Kidney (tissue), 13 donors: ENCODE measurements at regions not wholly inside any gene's neighbourhood (a gene's known extent, or its start where the extent isn't known, plus 50 kb on each side); places are given as distances from the start of the nearest gene placed in this dataset.
"Not testable (repeated sequence)": the region's sequence is repeated elsewhere in the genome, so short reads cannot be mapped to it uniquely, and the experiment has no call there.

Experiments used
- DNase-seq, 5 donors: peaks; one replicate each; pipeline ENCODE4 v3.0.0-alpha.2; 2013 to 2020
- FAIRE-seq: peaks from 2 replicates; lab custom pipeline; 2012; peaks lifted over from hg19 to GRCh38; lab: Jason Lieb, UNC
- H3K27ac ChIP-seq, 2 donors: one replicate each; pipeline ENCODE4 v1.7.0; 2013; ENCODE audit warnings: low read depth in 2 of 2, low read length in 2 of 2, inconsistent platforms in 1 of 2
- H3K27me3 ChIP-seq: one replicate; pipeline ENCODE4 v1.7.1; 2013; ENCODE audit warnings: low read length, inconsistent platforms; ENCODE audit not compliant: control insufficient read depth, insufficient read depth
- H3K36me3 ChIP-seq, 3 donors: one replicate each; pipeline versions ENCODE4 v1.7.0 to v1.7.1; 2013; ENCODE audit warnings: low read length in 3 of 3, control low read depth in 1 of 3, inconsistent platforms in 1 of 3; ENCODE audit not compliant: insufficient read depth in 3 of 3, control insufficient read depth in 2 of 3
- H3K4me1 ChIP-seq, 3 donors: one replicate each; pipeline versions ENCODE4 v1.7.0 to v1.7.1; 2013; ENCODE audit warnings: low read length in 3 of 3, inconsistent platforms in 1 of 3, low read depth in 1 of 3; ENCODE audit not compliant: control insufficient read depth in 2 of 3, insufficient read depth in 2 of 3
- H3K4me3 ChIP-seq, 3 donors: one replicate each; pipeline versions ENCODE4 v1.7.0 to v1.8.1; 2013; ENCODE audit warnings: low read length in 3 of 3, control low read depth in 1 of 3, inconsistent platforms in 1 of 3
- H3K9ac ChIP-seq, 3 donors: one replicate each; pipeline versions ENCODE4 v1.7.0 to v1.7.1; 2013; ENCODE audit warnings: low read length in 3 of 3, control low read depth in 1 of 3, inconsistent platforms in 1 of 3
- H3K9me3 ChIP-seq, 3 donors: one replicate each; pipeline versions ENCODE4 v1.7.0 to v1.7.1; 2013; ENCODE audit warnings: low read length in 3 of 3, control low read depth in 1 of 3, inconsistent platforms in 1 of 3; ENCODE audit not compliant: control insufficient read depth in 2 of 3, insufficient read depth in 1 of 3
- CTCF ChIP-seq: IDR thresholded peaks from 3 replicates; pipeline ENCODE4 v1.5.1; 2012; ENCODE audit warnings: mild to moderate bottlenecking, moderate library complexity, borderline replicate concordance; ENCODE audit not compliant: insufficient read depth; ENCODE audit errors: extremely low read depth
- intact Hi-C: fragments of 100-400 bp; cut with DNase I; formaldehyde crosslinking; loops from one replicate; pipeline ENCODE4 v1.11.1; 2022
- donor health status: control.
- donor health status: control.
- donor health status: control.
- donor health status: control.
- donor health status: control.
- donor health status: DM: yes; HTN: yes; CAD: no.
- donor health status: Normal renal cell carcinoma (clear cell type).

- Histone ChIP-seq H3K9me3 (peaks cover 0 to 2% (median 0%) of the 10 kb centered on the region in 3 donors), H3K36me3 (no peaks in the 10 kb centered on the region), H3K27me3 (no peaks in the 10 kb centered on the region), H3K9ac (no peak overlapping the region), H3K4me3 (no peak overlapping the region), H3K4me1 (no peaks in the 10 kb centered on the region), H3K27ac (no peak overlapping the region)
- intact Hi-C loops: no loop called here
- FAIRE-seq: no peak
- DNase-seq: no peak
- TF ChIP-seq CTCF: no peak
These were observed 240.3 kb upstream of the SFRP2 start for GRCh38 chr4:154029171-154029570.

- TF ChIP-seq CTCF: no peak
- no peaks in the 10 kb centered on the region for H3K4me1 ChIP-seq
- FAIRE-seq (no peak), DNase-seq (no peak)
- no peak overlapping the region for H3K4me3 ChIP-seq
- H3K27ac ChIP-seq: no peak overlapping the region
- no peak overlapping the region for H3K9ac ChIP-seq
- H3K9me3 ChIP-seq: no peaks in the 10 kb centered on the region
- no peaks in the 10 kb centered on the region for H3K36me3 ChIP-seq
- intact Hi-C loops: no loop called here
- H3K27me3 ChIP-seq: no peaks in the 10 kb centered on the region
These were observed 236.2 kb upstream of the SFRP2 start for GRCh38 chr4:154025110-154025509.

- no peak for DNase-seq
- Histone ChIP-seq H3K4me3 (no peak overlapping the region), H3K27ac (no peak overlapping the region), H3K9ac (no peak overlapping the region), H3K36me3 (no peaks in the 10 kb centered on the region), H3K27me3 (no peaks in the 10 kb centered on the region), H3K4me1 (no peaks in the 10 kb centered on the region), H3K9me3 (no peaks in the 10 kb centered on the region)
- TF ChIP-seq CTCF: no peak
- intact Hi-C loops: no loop called here
- no peak for FAIRE-seq
These were observed 235.3 kb upstream of the SFRP2 start for GRCh38 chr4:154024097-154024694.

GRCh38 chr4:154023671-154024070, 234.8 kb upstream of the SFRP2 start:
- H3K9ac ChIP-seq, intact Hi-C loops, H3K27me3 ChIP-seq, H3K4me1 ChIP-seq, DNase-seq, H3K27ac ChIP-seq, H3K36me3 ChIP-seq, FAIRE-seq, H3K4me3 ChIP-seq, H3K9me3 ChIP-seq: not testable (repeated sequence)
